OCI-LY3 (cell line): ENCODE measurements at regions not wholly inside any gene's neighbourhood (a gene's known extent, or its start where the extent isn't known, plus 50 kb on each side); places are given as distances from the start of the nearest gene placed in this dataset.
"Not testable (repeated sequence)": the region's sequence is repeated elsewhere in the genome, so short reads cannot be mapped to it uniquely, and the experiment has no call there.

Experiments
- EZH2phosphoT487 ChIP-seq: fragments of 200-600 bp; shearing (Covaris generic); IDR thresholded peaks from 2 replicates; pipeline ENCODE4 v1.6.1; 2018; ENCODE audit warnings: antibody characterized with exemption, mixed run types, low read depth
- TF ChIP-seq, protein P1 (sequence below): fragments of 200-600, 300-600 bp; sonication (generic); IDR thresholded peaks from 2 replicates; pipeline ENCODE4 v1.5.1; 2014; ENCODE audit warnings: antibody characterized with exemption, low read length, low read depth

DNA sequence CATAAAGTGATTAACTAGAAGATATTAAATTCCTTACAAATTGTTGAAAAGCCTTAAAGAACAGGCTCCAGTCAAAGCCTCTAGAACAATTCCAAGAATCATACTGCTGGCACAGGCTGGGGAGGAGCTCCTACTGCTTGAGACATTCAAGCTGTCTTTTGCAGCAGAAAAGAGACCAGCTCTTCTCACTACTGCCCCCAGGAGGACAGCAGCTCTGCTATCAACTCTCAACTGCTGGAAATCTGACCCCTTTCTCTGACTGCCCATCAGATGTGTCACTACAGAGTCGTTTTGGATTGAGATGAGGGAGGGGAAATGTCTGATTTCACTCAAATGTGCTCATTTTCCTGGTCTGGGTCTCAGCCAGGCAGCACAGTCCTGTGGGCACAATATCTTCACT lies 421.0 kb downstream of the RPIA start:
- TF ChIP-seq, protein P1, sequence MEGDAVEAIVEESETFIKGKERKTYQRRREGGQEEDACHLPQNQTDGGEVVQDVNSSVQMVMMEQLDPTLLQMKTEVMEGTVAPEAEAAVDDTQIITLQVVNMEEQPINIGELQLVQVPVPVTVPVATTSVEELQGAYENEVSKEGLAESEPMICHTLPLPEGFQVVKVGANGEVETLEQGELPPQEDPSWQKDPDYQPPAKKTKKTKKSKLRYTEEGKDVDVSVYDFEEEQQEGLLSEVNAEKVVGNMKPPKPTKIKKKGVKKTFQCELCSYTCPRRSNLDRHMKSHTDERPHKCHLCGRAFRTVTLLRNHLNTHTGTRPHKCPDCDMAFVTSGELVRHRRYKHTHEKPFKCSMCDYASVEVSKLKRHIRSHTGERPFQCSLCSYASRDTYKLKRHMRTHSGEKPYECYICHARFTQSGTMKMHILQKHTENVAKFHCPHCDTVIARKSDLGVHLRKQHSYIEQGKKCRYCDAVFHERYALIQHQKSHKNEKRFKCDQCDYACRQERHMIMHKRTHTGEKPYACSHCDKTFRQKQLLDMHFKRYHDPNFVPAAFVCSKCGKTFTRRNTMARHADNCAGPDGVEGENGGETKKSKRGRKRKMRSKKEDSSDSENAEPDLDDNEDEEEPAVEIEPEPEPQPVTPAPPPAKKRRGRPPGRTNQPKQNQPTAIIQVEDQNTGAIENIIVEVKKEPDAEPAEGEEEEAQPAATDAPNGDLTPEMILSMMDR = not testable (repeated sequence)
- TF ChIP-seq EZH2phosphoT487 = not testable (repeated sequence)
